COLO668 (cell line): ENCODE measurements at regions not wholly inside any gene's neighbourhood (a gene's known extent, or its start where the extent isn't known, plus 50 kb on each side); places are given as distances from the start of the nearest gene placed in this dataset.
"Not testable (repeated sequence)": the region's sequence is repeated elsewhere in the genome, so short reads cannot be mapped to it uniquely, and the experiment has no call there.

Experiments
- DNase-seq: peaks from one replicate; lab custom pipeline; 2025; ENCODE audit not compliant: unreplicated experiment; lab: John Stamatoyannopoulos, UW

DNA sequence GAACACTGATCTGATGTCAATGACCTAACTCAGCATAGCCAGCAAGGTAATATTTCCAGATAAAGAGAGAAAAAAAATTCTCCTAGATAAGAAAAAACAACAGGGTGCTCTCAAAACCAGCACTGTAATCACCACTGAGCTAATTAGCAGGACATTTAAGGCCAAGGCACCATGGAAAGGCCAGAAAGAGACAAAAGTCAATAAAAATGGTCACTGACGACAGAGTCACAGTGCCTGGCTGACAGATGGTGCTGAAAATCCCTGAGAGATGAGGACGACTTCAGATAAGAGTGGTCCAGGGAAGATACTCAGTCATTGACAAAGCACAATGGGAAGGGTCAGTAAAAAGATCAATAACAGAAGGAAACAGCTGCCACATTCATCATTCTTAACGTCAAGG, 186.7 kb downstream of the SPATA31A6 start:
- not testable (repeated sequence) for DNase-seq

GRCh38 chr9:42371417-42371816, 188.0 kb downstream of the SPATA31A6 start:
- DNase-seq = not testable (repeated sequence)

DNA sequence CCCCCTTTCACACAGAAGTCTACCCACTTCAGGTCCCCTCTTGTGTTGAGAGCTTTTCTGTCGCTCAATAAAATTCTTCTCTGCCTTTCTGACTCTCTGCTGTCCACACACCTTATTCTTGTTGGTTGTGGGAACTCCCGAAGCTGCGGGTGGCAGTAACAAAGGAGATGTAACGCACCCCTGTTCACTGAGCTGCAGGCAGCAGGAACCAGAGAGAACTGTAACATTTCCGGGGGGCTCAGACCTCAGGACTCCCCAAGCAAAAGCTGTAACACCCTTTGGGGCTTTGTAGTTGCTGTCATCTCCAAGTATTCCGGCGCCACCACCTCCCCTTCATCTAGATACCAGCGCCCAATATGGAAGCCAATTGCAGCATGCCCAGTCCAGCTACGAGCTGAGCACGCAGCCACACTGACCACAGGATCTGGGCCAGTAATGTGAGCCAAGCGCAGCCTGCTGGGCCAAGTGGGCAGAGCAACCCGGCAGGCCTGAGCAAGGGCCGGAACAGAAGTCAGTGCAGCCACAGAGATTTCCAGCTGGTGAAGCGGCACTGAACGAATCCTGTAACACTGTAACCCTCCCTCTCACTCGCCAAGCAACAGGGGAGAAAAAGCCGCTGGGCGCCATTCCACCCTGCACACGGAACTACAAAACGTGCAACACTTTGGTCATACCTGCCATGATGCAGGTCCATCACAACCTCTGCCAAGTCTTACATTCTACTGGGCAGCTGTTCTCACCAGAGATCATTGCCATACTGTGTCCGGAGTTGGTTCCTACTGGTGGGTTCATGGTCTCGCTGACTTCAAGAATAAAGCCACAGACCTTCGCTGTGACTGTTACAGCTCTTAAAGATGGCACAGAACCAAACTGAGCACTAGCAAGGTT, 194.3 kb downstream of the SPATA31A6 start:
- DNase-seq = not testable (repeated sequence)

GRCh38 chr9:42378418-42378815, 195.0 kb downstream of the SPATA31A6 start:
- DNase-seq = no peak

DNA sequence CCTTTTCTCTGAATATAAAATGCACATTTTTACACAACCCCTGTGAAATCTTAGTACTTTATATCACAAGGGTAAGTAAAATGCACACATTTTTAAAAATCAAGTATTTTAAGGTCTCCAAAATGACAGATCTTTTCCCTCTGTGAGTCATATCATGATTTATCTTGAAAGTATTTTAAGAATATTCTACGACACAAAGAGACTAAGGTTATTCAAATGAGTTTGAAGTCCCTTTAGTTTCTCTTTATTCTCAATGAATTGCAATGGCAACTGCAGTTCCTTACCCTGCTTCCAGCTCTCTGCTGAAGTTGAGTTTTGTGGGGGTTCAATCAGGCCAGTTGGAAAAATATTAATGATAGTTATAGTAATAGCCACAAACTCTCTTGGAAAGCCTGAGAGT, 196.1 kb downstream of the SPATA31A6 start:
- DNase-seq = not testable (repeated sequence)

GRCh38 chr9:42384585-42384984, 201.1 kb downstream of the SPATA31A6 start:
- DNase-seq = not testable (repeated sequence)

DNA sequence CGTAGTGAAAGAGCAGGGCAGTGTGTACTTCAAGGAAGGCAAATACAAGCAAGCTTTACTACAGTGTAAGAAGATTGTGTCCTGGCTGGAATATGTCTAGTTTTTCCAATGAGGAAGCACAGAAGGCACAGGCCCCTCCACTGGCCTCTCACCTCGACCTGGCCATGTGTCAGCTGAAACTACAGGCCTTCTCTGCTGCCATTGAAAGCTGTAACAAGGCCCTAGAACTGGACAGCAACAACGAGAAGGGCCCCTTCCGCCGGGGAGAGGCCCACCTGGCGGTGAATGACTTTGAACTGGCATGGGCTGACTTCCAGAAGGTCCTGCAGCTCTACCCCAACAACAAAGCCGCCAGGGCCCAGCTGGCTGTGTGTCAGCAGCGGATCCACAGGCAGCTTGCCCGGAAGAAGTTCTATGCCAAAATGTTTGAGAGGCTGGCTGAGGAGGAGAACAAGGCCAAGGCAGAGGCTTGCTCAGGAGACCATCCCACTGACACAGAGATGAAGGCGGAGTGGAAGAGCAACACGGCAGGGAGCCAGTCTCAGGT, 202.2 kb downstream of the SPATA31A6 start:
- not testable (repeated sequence) for DNase-seq

GRCh38 chr9:42386477-42386876, 203.0 kb downstream of the SPATA31A6 start:
- DNase-seq = no peak

- no peak for DNase-seq
Measured at GRCh38 chr9:42388146-42388690, 204.8 kb downstream of the SPATA31A6 start.

DNA sequence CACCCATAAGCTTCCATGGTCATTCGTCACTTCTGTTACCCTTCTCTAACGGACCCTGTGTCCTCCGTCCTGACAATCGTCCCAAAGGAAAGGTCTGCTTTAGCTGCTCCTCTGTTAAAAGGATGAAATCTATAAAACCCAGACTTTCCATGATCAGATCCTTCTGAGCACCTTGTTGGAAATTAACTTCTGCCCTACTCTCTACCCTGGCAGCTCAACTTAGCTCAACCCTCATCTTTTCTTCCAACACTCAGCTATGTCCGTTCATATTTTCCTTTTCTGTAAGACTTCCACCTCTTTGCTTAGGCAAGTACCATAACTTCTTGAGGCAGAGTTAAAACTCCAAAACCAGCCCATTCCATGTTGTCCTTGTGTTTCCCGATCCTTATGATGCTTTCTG, 205.4 kb downstream of the SPATA31A6 start:
- DNase-seq = no peak

GRCh38 chr9:42392773-42393455, 209.5 kb downstream of the SPATA31A6 start:
- DNase-seq = not testable (repeated sequence)

GRCh38 chr9:42396318-42396717, 212.9 kb downstream of the SPATA31A6 start:
- DNase-seq = no peak

DNA sequence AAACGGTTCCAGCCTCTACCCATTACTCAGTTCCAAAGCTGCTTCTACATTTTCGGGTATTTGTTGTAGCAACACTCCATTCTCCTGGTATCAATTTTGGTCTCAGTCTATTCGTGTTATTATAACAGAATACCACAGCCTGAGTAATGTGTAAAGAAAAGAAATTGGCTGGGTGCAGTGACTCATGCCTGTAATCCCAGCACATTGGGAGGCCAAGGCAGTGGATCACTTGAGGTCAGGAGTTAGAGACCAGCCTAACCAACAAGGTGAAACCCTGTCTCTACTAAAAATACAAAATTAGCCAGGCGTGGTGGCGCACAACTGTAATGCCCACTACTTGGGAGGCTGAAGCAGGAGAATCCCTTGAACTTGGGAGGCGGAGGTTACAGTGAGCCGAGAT, 213.9 kb downstream of the SPATA31A6 start:
- not testable (repeated sequence) for DNase-seq

GRCh38 chr9:42402919-42403318, 219.5 kb downstream of the SPATA31A6 start:
- not testable (repeated sequence) for DNase-seq

- not testable (repeated sequence) for DNase-seq
Measured at GRCh38 chr9:42409581-42409980, 226.1 kb downstream of the SPATA31A6 start.

GRCh38 chr9:42412354-42412753, 228.9 kb downstream of the SPATA31A6 start:
- DNase-seq = not testable (repeated sequence)

DNA sequence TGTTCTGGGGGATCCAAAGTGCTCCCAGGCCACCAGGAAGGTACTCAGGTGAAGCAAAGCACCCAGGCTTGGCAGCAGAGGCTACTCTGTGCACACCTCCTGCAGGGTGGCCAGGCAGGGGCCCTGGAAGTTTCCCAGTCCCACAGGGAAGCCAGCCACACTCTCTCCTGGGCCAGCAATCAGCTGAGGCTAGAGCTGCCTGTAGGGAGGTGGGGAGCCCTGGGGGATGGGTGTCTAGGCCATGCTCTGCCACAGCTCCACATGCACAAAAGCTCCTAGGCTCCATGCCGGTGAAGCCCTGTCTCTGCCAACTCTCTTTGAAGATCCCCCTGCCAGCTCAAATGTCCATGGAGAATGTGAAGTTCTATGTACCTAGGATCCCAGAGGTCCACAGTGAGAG, 231.4 kb downstream of the SPATA31A6 start:
- not testable (repeated sequence) for DNase-seq

GRCh38 chr9:42419652-42420051, 236.2 kb downstream of the SPATA31A6 start:
- not testable (repeated sequence) for DNase-seq

DNA sequence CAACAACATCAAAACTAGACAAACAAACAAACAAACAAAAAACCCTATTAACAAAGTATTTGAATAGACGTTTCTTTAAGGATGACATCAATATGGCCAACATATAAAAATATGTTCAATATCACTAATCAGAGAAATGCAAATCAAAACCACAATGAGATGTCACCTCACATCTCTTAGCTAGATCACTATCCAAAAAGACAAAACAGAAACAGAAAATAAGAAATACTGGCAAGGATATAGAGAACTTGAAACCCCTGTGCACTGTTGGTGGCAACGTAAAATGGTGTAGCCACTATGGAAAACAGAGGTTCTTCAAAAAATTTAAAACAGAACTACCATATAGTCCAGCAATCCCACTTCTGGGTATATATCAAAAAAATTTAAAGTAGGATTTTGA, 236.9 kb downstream of the SPATA31A6 start:
- not testable (repeated sequence) for DNase-seq

GRCh38 chr9:42421630-42422029, 238.2 kb downstream of the SPATA31A6 start:
- not testable (repeated sequence) for DNase-seq
